GM10248 (cell line): ENCODE measurements at regions not wholly inside any gene's neighbourhood (a gene's known extent, or its start where the extent isn't known, plus 50 kb on each side); places are given as distances from the start of the nearest gene placed in this dataset.

ENCODE experiments used
- CTCF ChIA-PET: fragments of 300-600 bp; sonication (Branson Sonifier 250); formaldehyde crosslinking; extraction: SDS; loops from one replicate; lab custom pipeline; 2021; ENCODE audit warnings: antibody characterized with exemption; lab: Yijun Ruan, JAX
- POLR2A ChIA-PET: fragments of 350-650 bp; sonication (Branson Sonifier 250); formaldehyde crosslinking; extraction: SDS; loops from one replicate; lab custom pipeline; 2020; ENCODE audit warnings: antibody characterized with exemption; lab: Yijun Ruan, JAX
- DNase-seq: peaks from one replicate; pipeline ENCODE4 v3.0.0; 2012; ENCODE audit errors: extremely low spot score
- TF ChIP-seq, protein P1 (sequence below): IDR thresholded peaks from 2 replicates; pipeline ENCODE4 v1.5.1; 2012; ENCODE audit warnings: mild to moderate bottlenecking, low read depth; ENCODE audit errors: extremely low read depth, missing control alignments, control extremely low read depth

DNA sequence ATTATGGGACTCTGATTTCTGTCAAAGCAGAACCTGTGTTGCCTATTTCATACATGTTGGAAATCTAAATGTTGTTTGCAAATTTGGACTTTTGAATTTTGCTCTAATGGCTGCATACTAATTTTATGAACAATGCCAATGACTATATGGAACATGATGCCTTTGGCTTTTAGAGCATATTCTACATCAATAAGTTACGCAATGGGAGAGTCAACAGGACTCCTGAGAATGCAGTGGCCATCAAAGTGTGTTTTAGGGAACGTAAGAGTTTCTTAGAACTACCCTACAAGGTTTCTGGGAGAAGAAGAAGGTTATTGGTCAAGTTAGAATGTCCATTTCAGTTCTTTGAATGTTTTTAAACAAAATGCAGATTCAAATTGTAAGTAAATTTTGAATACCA is 76.1 kb downstream of the SLIT2 start:
- CTCF ChIA-PET, result interaction anchor here (0.7 kb wide), 1 partner anchor 10 kb away, joined by 3 read pairs; no protein-coding TSS in a partner anchor
- POLR2A ChIA-PET, result no interaction called here

GRCh38 chr4:20331642-20332041 is 79.9 kb downstream of the SLIT2 start:
- no peak for DNase-seq
- ChIA-PET POLR2A (no interaction called here), CTCF (interaction anchor here (2.5 kb wide), 1 partner anchor 8 kb away, joined by 8 read pairs; no protein-coding TSS in a partner anchor)
- TF ChIP-seq, protein P1, sequence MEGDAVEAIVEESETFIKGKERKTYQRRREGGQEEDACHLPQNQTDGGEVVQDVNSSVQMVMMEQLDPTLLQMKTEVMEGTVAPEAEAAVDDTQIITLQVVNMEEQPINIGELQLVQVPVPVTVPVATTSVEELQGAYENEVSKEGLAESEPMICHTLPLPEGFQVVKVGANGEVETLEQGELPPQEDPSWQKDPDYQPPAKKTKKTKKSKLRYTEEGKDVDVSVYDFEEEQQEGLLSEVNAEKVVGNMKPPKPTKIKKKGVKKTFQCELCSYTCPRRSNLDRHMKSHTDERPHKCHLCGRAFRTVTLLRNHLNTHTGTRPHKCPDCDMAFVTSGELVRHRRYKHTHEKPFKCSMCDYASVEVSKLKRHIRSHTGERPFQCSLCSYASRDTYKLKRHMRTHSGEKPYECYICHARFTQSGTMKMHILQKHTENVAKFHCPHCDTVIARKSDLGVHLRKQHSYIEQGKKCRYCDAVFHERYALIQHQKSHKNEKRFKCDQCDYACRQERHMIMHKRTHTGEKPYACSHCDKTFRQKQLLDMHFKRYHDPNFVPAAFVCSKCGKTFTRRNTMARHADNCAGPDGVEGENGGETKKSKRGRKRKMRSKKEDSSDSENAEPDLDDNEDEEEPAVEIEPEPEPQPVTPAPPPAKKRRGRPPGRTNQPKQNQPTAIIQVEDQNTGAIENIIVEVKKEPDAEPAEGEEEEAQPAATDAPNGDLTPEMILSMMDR, result no peak

More for the DNA sequence above, 76.1 kb downstream of the SLIT2 start:
- TF ChIP-seq, protein P1, result no peak
- DNase-seq, result no peak

- POLR2A ChIA-PET, result no interaction called here
- CTCF ChIA-PET, result interaction anchor here (0.9 to 2.5 kb wide), 4 partner anchors 9 to 13 kb away, joined by 3 to 8 read pairs (median 3); no protein-coding TSS in a partner anchor
- DNase-seq, result no peak
- TF ChIP-seq, protein P1, result no peak
Observed at GRCh38 chr4:20333141-20333715, 81.5 kb downstream of the SLIT2 start.

DNA sequence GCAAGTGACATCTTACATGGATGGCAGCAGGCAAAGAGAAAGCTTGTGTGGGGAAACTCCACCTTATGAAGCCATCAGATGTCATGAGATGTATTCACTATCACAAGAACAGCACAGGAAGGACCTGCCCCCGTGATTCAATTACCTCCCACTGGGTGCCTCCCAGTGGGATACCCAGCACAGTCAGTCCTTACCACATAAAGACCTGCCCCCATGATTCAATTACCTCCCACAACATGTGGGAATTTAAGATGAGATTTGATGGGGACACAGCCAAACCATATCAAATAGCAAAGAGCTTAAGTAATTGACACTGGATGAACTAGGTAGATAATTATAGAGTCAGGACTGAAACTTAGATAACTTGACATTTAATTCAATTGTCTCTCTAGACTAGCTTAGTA is 85.6 kb downstream of the SLIT2 start:
- POLR2A ChIA-PET, result no interaction called here
- no peak for DNase-seq
- TF ChIP-seq, protein P1, result no peak
- CTCF ChIA-PET, result interaction anchor here (1.6 kb wide), 1 partner anchor 16 kb away, joined by 3 read pairs; no protein-coding TSS in a partner anchor

DNA sequence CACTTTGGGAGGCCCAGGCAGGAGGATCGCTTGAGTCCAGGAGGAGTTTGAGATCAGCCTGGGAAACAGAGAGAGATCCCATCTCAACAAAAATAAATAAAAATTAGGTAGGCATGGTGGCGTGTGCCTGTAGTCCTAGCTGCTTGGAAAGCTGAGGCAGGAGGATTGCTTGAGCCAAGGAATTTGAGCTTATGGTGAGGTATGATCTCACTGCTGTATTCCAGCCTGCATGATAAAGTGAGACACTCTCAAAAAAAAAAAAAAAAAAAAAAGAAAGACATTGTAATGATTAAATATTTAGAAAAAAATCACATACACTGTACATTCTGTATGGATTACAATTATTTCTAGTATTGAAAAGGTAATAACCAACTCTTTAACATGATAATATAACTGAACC is 87.1 kb downstream of the SLIT2 start:
- no peak for DNase-seq
- ChIA-PET CTCF (no interaction called here), POLR2A (no interaction called here)
- TF ChIP-seq, protein P1, result no peak

- CTCF ChIA-PET, result no interaction called here
- TF ChIP-seq, protein P1, result no peak
Observed at GRCh38 chr4:20341134-20341738, 89.5 kb downstream of the SLIT2 start.

More at GRCh38 chr4:20341134-20341738, 89.5 kb downstream of the SLIT2 start:
- DNase-seq, result no peak
- POLR2A ChIA-PET, result no interaction called here
